ENCODE measurements at regions not wholly inside any gene's neighbourhood (a gene's known extent, or its start where the extent isn't known, plus 50 kb on each side); places are given as distances from the start of the nearest gene placed in this dataset.

- no peaks in the 10 kb centered on the region for H3K27me3 ChIP-seq (ENCODE audit: insufficient read depth)
- no peaks in the 10 kb centered on the region for H3K4me1 Mint-ChIP-seq
- H3K79me2 ChIP-seq (replicated peaks; ENCODE audit: insufficient read depth) = no peaks in the 10 kb centered on the region
- DNase-seq (ENCODE audit: low spot score) (no peak), ATAC-seq (no peak)
- no peaks in the 10 kb centered on the region for H3K4me1 ChIP-seq (ENCODE audit: insufficient read depth)
- TF ChIP-seq ZNF331 (CRISPR knock-in tag; IDR thresholded peaks at IDR 0.05; ENCODE audit: low read depth) = no peak
- H3K9me2 ChIP-seq (ENCODE audit: insufficient read depth) = peaks cover 7% of the 10 kb centered on the region; the same call in 1 of the 2 replicates
- no peak overlapping the region for H3K27ac ChIP-seq (ENCODE audit: low read depth)
- no peaks in the 10 kb centered on the region for H3K9me3 Mint-ChIP-seq
- H3K36me3 Mint-ChIP-seq (ENCODE audit: low read depth) = no peaks in the 10 kb centered on the region
- H3K4me2 ChIP-seq = no peak overlapping the region
- no peak overlapping the region for H3K4me3 Mint-ChIP-seq
- no peaks in the 10 kb centered on the region for H3F3A ChIP-seq (replicated peaks; ENCODE audit: low read depth)
- H4K20me1 ChIP-seq (replicated peaks; ENCODE audit: insufficient read depth) = no peaks in the 10 kb centered on the region
- no peaks in the 10 kb centered on the region for H3K36me3 ChIP-seq (ENCODE audit: insufficient read depth)
- H3K27ac Mint-ChIP-seq = no peak overlapping the region
- no peak overlapping the region for H3K4me3 ChIP-seq
- peaks cover 1% of the 10 kb centered on the region for H3K27me3 Mint-ChIP-seq (ENCODE audit: insufficient read depth, low read depth, poor library complexity)
- no peak overlapping the region for H2AFZ ChIP-seq
Measured at GRCh38 chr10:91345716-91346115, 64.4 kb upstream of the HECTD2 start.

DNA sequence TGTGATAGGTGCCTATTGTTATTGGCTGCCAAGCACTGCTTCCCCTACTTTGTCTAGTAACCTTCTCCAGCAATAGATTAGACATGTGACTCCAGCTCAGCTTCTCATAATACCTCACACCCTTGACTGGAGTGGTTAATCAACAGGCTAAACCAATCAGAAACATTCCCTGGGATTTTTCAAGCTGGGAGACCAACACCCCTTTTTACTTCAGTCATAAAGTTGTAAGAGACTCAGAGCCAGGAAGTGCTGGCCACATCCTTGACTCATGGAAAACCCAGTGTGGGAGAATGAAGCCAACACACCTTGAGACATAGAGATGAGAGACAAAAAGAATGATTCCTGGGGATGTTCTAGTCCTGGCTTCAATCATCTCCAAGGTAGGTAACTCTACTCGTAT is 62.6 kb upstream of the HECTD2 start:
- Mint-ChIP-seq H3K9me3 (no peaks in the 10 kb centered on the region), H3K36me3 (ENCODE audit: low read depth) (no peaks in the 10 kb centered on the region)
- H2AFZ ChIP-seq = no peak overlapping the region
- TF ChIP-seq STAT1 (IDR thresholded peaks at IDR 0.05; ENCODE audit: unreplicated experiment) (no peak), CREB1 (CRISPR knock-in tag; IDR thresholded peaks at IDR 0.05; ENCODE audit: low read depth) (no peak), ZNF114 (CRISPR knock-in tag; IDR thresholded peaks at IDR 0.05) (no peak), CTCF (conservative IDR thresholded peaks at IDR 0.05; ENCODE audit: low read depth in 2 of 2) (no peak), NANOG (IDR thresholded peaks at IDR 0.05; ENCODE audit: borderline replicate concordance) (no peak), EZH2phosphoT487 (IDR thresholded peaks at IDR 0.05; ENCODE audit: unreplicated experiment) (no peak), JUNB (IDR thresholded peaks at IDR 0.05; ENCODE audit: unreplicated experiment) (no peak), ZNF331 (CRISPR knock-in tag; IDR thresholded peaks at IDR 0.05; ENCODE audit: low read depth) (no peak), ETS1 (IDR thresholded peaks at IDR 0.05) (no peak), EZH2 (IDR thresholded peaks at IDR 0.05; ENCODE audit: low read depth, unreplicated experiment) (no peak), POLR2AphosphoS5 (IDR thresholded peaks at IDR 0.05; ENCODE audit: low read depth) (no peak)
- TF ChIP-seq, protein P1, sequence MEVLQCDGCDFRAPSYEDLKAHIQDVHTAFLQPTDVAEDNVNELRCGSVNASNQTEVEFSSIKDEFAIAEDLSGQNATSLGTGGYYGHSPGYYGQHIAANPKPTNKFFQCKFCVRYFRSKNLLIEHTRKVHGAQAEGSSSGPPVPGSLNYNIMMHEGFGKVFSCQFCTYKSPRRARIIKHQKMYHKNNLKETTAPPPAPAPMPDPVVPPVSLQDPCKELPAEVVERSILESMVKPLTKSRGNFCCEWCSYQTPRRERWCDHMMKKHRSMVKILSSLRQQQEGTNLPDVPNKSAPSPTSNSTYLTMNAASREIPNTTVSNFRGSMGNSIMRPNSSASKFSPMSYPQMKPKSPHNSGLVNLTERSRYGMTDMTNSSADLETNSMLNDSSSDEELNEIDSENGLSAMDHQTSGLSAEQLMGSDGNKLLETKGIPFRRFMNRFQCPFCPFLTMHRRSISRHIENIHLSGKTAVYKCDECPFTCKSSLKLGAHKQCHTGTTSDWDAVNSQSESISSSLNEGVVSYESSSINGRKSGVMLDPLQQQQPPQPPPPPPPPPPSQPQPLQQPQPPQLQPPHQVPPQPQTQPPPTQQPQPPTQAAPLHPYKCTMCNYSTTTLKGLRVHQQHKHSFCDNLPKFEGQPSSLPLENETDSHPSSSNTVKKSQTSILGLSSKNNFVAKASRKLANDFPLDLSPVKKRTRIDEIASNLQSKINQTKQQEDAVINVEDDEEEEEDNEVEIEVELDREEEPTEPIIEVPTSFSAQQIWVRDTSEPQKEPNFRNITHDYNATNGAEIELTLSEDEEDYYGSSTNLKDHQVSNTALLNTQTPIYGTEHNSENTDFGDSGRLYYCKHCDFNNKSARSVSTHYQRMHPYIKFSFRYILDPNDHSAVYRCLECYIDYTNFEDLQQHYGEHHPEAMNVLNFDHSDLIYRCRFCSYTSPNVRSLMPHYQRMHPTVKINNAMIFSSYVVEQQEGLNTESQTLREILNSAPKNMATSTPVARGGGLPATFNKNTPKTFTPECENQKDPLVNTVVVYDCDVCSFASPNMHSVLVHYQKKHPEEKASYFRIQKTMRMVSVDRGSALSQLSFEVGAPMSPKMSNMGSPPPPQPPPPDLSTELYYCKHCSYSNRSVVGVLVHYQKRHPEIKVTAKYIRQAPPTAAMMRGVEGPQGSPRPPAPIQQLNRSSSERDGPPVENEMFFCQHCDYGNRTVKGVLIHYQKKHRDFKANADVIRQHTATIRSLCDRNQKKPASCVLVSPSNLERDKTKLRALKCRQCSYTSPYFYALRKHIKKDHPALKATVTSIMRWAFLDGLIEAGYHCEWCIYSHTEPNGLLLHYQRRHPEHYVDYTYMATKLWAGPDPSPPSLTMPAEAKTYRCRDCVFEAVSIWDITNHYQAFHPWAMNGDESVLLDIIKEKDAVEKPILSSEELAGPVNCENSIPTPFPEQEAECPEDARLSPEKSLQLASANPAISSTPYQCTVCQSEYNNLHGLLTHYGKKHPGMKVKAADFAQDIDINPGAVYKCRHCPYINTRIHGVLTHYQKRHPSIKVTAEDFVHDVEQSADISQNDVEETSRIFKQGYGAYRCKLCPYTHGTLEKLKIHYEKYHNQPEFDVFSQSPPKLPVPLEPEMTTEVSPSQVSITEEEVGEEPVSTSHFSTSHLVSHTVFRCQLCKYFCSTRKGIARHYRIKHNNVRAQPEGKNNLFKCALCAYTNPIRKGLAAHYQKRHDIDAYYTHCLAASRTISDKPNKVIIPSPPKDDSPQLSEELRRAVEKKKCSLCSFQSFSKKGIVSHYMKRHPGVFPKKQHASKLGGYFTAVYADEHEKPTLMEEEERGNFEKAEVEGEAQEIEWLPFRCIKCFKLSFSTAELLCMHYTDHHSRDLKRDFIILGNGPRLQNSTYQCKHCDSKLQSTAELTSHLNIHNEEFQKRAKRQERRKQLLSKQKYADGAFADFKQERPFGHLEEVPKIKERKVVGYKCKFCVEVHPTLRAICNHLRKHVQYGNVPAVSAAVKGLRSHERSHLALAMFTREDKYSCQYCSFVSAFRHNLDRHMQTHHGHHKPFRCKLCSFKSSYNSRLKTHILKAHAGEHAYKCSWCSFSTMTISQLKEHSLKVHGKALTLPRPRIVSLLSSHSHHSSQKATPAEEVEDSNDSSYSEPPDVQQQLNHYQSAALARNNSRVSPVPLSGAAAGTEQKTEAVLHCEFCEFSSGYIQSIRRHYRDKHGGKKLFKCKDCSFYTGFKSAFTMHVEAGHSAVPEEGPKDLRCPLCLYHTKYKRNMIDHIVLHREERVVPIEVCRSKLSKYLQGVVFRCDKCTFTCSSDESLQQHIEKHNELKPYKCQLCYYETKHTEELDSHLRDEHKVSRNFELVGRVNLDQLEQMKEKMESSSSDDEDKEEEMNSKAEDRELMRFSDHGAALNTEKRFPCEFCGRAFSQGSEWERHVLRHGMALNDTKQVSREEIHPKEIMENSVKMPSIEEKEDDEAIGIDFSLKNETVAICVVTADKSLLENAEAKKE (CRISPR knock-in tag; IDR thresholded peaks at IDR 0.05) = no peak

More for the DNA sequence above, 62.6 kb upstream of the HECTD2 start:
- H3K4me3 Mint-ChIP-seq = no peak overlapping the region
- Histone ChIP-seq H3K9me2 (ENCODE audit: insufficient read depth) (peaks cover 7% of the 10 kb centered on the region; the same call in 1 of the 2 replicates), H3K4me1 (ENCODE audit: insufficient read depth) (no peaks in the 10 kb centered on the region), H3F3A (replicated peaks; ENCODE audit: low read depth) (no peaks in the 10 kb centered on the region), H3K27ac (ENCODE audit: low read depth) (no peak overlapping the region), H3K79me2 (replicated peaks; ENCODE audit: insufficient read depth) (no peaks in the 10 kb centered on the region), H3K4me2 (no peak overlapping the region), H3K27me3 (ENCODE audit: insufficient read depth) (no peaks in the 10 kb centered on the region), H3K36me3 (ENCODE audit: insufficient read depth) (no peaks in the 10 kb centered on the region), H3K4me3 (no peak overlapping the region), H4K20me1 (replicated peaks; ENCODE audit: insufficient read depth) (no peaks in the 10 kb centered on the region)
- H3K27me3 Mint-ChIP-seq (ENCODE audit: insufficient read depth, low read depth, poor library complexity) = peaks cover 1% of the 10 kb centered on the region
- H3K27ac Mint-ChIP-seq = no peak overlapping the region
- DNase-seq (ENCODE audit: low spot score) (no peak), ATAC-seq (no peak)
- no peaks in the 10 kb centered on the region for H3K4me1 Mint-ChIP-seq

Measured in GM23338 (cell line).